ENCODE measurements at regions not wholly inside any gene's neighbourhood (a gene's known extent, or its start where the extent isn't known, plus 50 kb on each side); places are given as distances from the start of the nearest gene placed in this dataset.

- no peaks in the 10 kb centered on the region for H3K9me3 ChIP-seq (ENCODE audit: control insufficient read depth in 4 of 4, low read length in 3 of 4)
- no peaks in the 10 kb centered on the region for H3K4me1 ChIP-seq (ENCODE audit: control insufficient read depth in 4 of 4, insufficient read depth in 4 of 4, low read length in 3 of 4)
- peaks cover 0 to 7% (median 0%) of the 10 kb centered on the region in 4 donors for H3K27me3 ChIP-seq (ENCODE audit: control insufficient read depth in 4 of 4, insufficient read depth in 4 of 4, low read length in 3 of 4)
- no peak overlapping the region for H3K4me3 ChIP-seq (ENCODE audit: low read depth in 1 of 3, low read length in 3 of 3)
- no peak for DNase-seq (ENCODE audit: low spot score)
- H3K36me3 ChIP-seq (ENCODE audit: control insufficient read depth in 4 of 4, insufficient read depth in 3 of 4, low read depth in 1 of 4, low read length in 3 of 4) = no peaks in the 10 kb centered on the region
- H3K9ac ChIP-seq (ENCODE audit: low read depth in 1 of 2, low read length in 2 of 2) = no peak overlapping the region
- 50% methylated on average over 7 of the region's 7 CpGs for WGBS
- TF ChIP-seq HNF4A (conservative IDR thresholded peaks at IDR 0.05) (no peak), TAF1 (conservative IDR thresholded peaks at IDR 0.05) (no peak), SP1 (IDR thresholded peaks at IDR 0.05) (no peak), JUND (IDR thresholded peaks at IDR 0.05) (no peak), EGR1 (IDR thresholded peaks at IDR 0.05; ENCODE audit: low read depth in 2 of 2) (no peak), ZBTB33 (IDR thresholded peaks at IDR 0.05) (no peak), NR2F2 (IDR thresholded peaks at IDR 0.05) (no peak), FOXA1 (IDR thresholded peaks at IDR 0.05) (no peak), GABPA (IDR thresholded peaks at IDR 0.05 in 1 of 2, conservative IDR thresholded peaks at IDR 0.05 in 1 of 2) (no peak)
- H3K27ac ChIP-seq (ENCODE audit: low read depth in 1 of 2, low read length in 2 of 2) = no peak overlapping the region
These were observed 150.8 kb downstream of the OR2B2 start for GRCh38 chr6:27761391-27761790.

- 64% methylated on average over 2 of the region's 2 CpGs for WGBS
- Histone ChIP-seq H3K27ac (ENCODE audit: low read depth in 1 of 2, low read length in 2 of 2) (no peak overlapping the region), H3K9ac (ENCODE audit: low read depth in 1 of 2, low read length in 2 of 2) (no peak overlapping the region), H3K9me3 (ENCODE audit: control insufficient read depth in 4 of 4, low read length in 3 of 4) (no peaks in the 10 kb centered on the region), H3K4me1 (ENCODE audit: control insufficient read depth in 4 of 4, insufficient read depth in 4 of 4, low read length in 3 of 4) (no peaks in the 10 kb centered on the region), H3K36me3 (ENCODE audit: control insufficient read depth in 4 of 4, insufficient read depth in 3 of 4, low read depth in 1 of 4, low read length in 3 of 4) (no peaks in the 10 kb centered on the region), H3K4me3 (ENCODE audit: low read depth in 1 of 3, low read length in 3 of 3) (no peak overlapping the region), H3K27me3 (ENCODE audit: control insufficient read depth in 4 of 4, insufficient read depth in 4 of 4, low read length in 3 of 4) (peaks cover 0 to 7% (median 0%) of the 10 kb centered on the region in 4 donors)
- DNase-seq (ENCODE audit: low spot score) = no peak
- no peak for TF ChIP-seq REST (IDR thresholded peaks at IDR 0.05)
- TF ChIP-seq EGR1 (IDR thresholded peaks at IDR 0.05; ENCODE audit: low read depth in 2 of 2) = no peak
- TF ChIP-seq GABPA (IDR thresholded peaks at IDR 0.05 in 1 of 2, conservative IDR thresholded peaks at IDR 0.05 in 1 of 2) = no peak
- TF ChIP-seq JUND (IDR thresholded peaks at IDR 0.05) = no peak
These were observed 151.7 kb downstream of the OR2B2 start for GRCh38 chr6:27760464-27760863.

GRCh38 chr6:27759930-27760329, 152.3 kb downstream of the OR2B2 start:
- no peak for DNase-seq (ENCODE audit: low spot score)
- H3K27me3 ChIP-seq (ENCODE audit: control insufficient read depth in 4 of 4, insufficient read depth in 4 of 4, low read length in 3 of 4) = peaks cover 0 to 7% (median 0%) of the 10 kb centered on the region in 4 donors
- H3K4me1 ChIP-seq (ENCODE audit: control insufficient read depth in 4 of 4, insufficient read depth in 4 of 4, low read length in 3 of 4) = no peaks in the 10 kb centered on the region
- no peaks in the 10 kb centered on the region for H3K36me3 ChIP-seq (ENCODE audit: control insufficient read depth in 4 of 4, insufficient read depth in 3 of 4, low read depth in 1 of 4, low read length in 3 of 4)
- no peak for TF ChIP-seq NR2F2 (IDR thresholded peaks at IDR 0.05)
- TF ChIP-seq EGR1 (IDR thresholded peaks at IDR 0.05; ENCODE audit: low read depth in 2 of 2) = no peak
- no peak for TF ChIP-seq FOXA2 (IDR thresholded peaks at IDR 0.05)
- no peak for TF ChIP-seq MAX (IDR thresholded peaks at IDR 0.05)
- TF ChIP-seq ZBTB33 (IDR thresholded peaks at IDR 0.05) = no peak
- TF ChIP-seq GABPA (IDR thresholded peaks at IDR 0.05 in 1 of 2, conservative IDR thresholded peaks at IDR 0.05 in 1 of 2) = no peak
- TF ChIP-seq RXRA (IDR thresholded peaks at IDR 0.05) = no peak
- no peak overlapping the region for H3K4me3 ChIP-seq (ENCODE audit: low read depth in 1 of 3, low read length in 3 of 3)
- H3K9me3 ChIP-seq (ENCODE audit: control insufficient read depth in 4 of 4, low read length in 3 of 4) = no peaks in the 10 kb centered on the region
- H3K9ac ChIP-seq (ENCODE audit: low read depth in 1 of 2, low read length in 2 of 2) = no peak overlapping the region
- 70% methylated on average over 1 of the region's 1 CpG for whole genome bisulfite sequencing
- no peak overlapping the region for H3K27ac ChIP-seq (ENCODE audit: low read depth in 1 of 2, low read length in 2 of 2)
